ENCODE measurements at regions not wholly inside any gene's neighbourhood (a gene's known extent, or its start where the extent isn't known, plus 50 kb on each side); places are given as distances from the start of the nearest gene placed in this dataset.

- H3K4me3 ChIP-seq (ENCODE audit: insufficient read depth, low read depth, low read length), result no peak overlapping the region
- H4K91ac ChIP-seq (ENCODE audit: insufficient read depth, low read depth, low read length), result no peak overlapping the region
- no peak overlapping the region for H3K27ac ChIP-seq (ENCODE audit: insufficient read depth, low read length)
- H3K9me1 ChIP-seq (ENCODE audit: insufficient read depth, low read length), result no peaks in the 10 kb centered on the region
- no peak overlapping the region for H3K4ac ChIP-seq (ENCODE audit: low read depth, low read length)
- H2AK5ac ChIP-seq (ENCODE audit: low read depth, low read length), result no peak overlapping the region
- no peak overlapping the region for H3K4me2 ChIP-seq (ENCODE audit: low read depth, low read length)
- intact Hi-C loops (cut with micrococcal nuclease) (loop anchor here (10.0 kb wide), 1 partner anchor 1049 kb away; no protein-coding TSS in a partner anchor), in situ Hi-C loops (cut with MboI; ENCODE audit: low sequenced_read_pairs) (no loop called here), dilution Hi-C loops (cut with HindIII; ENCODE audit: low sequenced_read_pairs, unreplicated experiment) (no loop called here)
- H3K14ac ChIP-seq (replicated peaks; ENCODE audit: low read depth, low read length), result no peak overlapping the region
- no peak overlapping the region for H3K9ac ChIP-seq (ENCODE audit: low read depth, low read length)
- no peak overlapping the region for H2BK20ac ChIP-seq (ENCODE audit: low read depth, low read length)
- H2BK5ac ChIP-seq (ENCODE audit: low read depth, low read length, poor library complexity, severe bottlenecking), result no peak overlapping the region
- CTCF ChIA-PET, result no interaction called here
- 100% methylated on average over 1 of the region's 3 CpGs; no CpG with 5 or more reads in 1 of the 2 experiments for WGBS, 2 experiments (ENCODE audit: extremely low coverage in 2 of 2, insufficient read length in 1 of 2)
- H3K9me3 ChIP-seq (ENCODE audit: control insufficient read depth, insufficient read depth, low read length), result no peaks in the 10 kb centered on the region
- no peak overlapping the region for H4K5ac ChIP-seq (ENCODE audit: low read depth, low read length)
- H3K23ac ChIP-seq (ENCODE audit: low read depth, low read length), result no peak overlapping the region
- H3K79me1 ChIP-seq (ENCODE audit: low read depth in 1 of 2, low read length in 2 of 2), result no peaks in the 10 kb centered on the region
- H2AK9ac ChIP-seq (replicated peaks; ENCODE audit: low read depth, low read length, poor library complexity), result no peak overlapping the region
- H3K56ac ChIP-seq (ENCODE audit: extremely low read depth, insufficient read depth, low read length), result no peak overlapping the region
- H4K8ac ChIP-seq (ENCODE audit: low read depth in 2 of 2, low read length in 2 of 2), result no peak overlapping the region
- H3K27me3 ChIP-seq (ENCODE audit: control insufficient read depth, insufficient read depth, low read length), result no peaks in the 10 kb centered on the region
- POLR2A ChIA-PET (ENCODE audit: unreplicated experiment), result no interaction called here
- no peaks in the 10 kb centered on the region for H3K4me1 ChIP-seq (ENCODE audit: control insufficient read depth, insufficient read depth, low read length)
- no peaks in the 10 kb centered on the region for H4K20me1 ChIP-seq (ENCODE audit: insufficient read depth, low read length)
- no TSS peak for BruUV-seq (replicated peaks)
- H2BK120ac ChIP-seq (ENCODE audit: low read depth, low read length), result no peak overlapping the region
- ATAC-seq (ENCODE audit: low read depth), result no peak
- no peak for DNase-seq
- H3K36me3 ChIP-seq (ENCODE audit: control insufficient read depth, insufficient read depth, low read length), result no peaks in the 10 kb centered on the region
- TF ChIP-seq USF2 (IDR thresholded peaks at IDR 0.05; ENCODE audit: low read depth, low read length) (no peak), CEBPB (IDR thresholded peaks at IDR 0.05; ENCODE audit: low read depth, low read length) (no peak), RFX5 (IDR thresholded peaks at IDR 0.05; ENCODE audit: low read depth, low read length) (no peak)
- H2AFZ ChIP-seq (replicated peaks; ENCODE audit: low read length, poor library complexity), result no peak overlapping the region
- no peak overlapping the region for H2BK15ac ChIP-seq (ENCODE audit: low read depth, low read length)
- no peak overlapping the region for H3K18ac ChIP-seq (ENCODE audit: low read depth, low read length)
Measured at GRCh38 chr18:56393870-56394269, 244.5 kb downstream of the TXNL1 start.

All from IMR-90 (cell line).